ENCODE measurements at regions not wholly inside any gene's neighbourhood (a gene's known extent, or its start where the extent isn't known, plus 50 kb on each side); places are given as distances from the start of the nearest gene placed in this dataset.

- Histone ChIP-seq H3K4me3 (ENCODE audit: insufficient read depth, low read depth, low read length) (no peak overlapping the region), H3K14ac (replicated peaks; ENCODE audit: low read depth, low read length) (peak overlapping the region; percentile 59; the same call in 1 of the 2 replicates), H4K20me1 (ENCODE audit: insufficient read depth, low read length) (no peaks in the 10 kb centered on the region), H4K5ac (ENCODE audit: low read depth, low read length) (no peak overlapping the region; the same call in 1 of the 2 replicates), H3K23ac (ENCODE audit: low read depth, low read length) (no peak overlapping the region), H4K91ac (ENCODE audit: insufficient read depth, low read depth, low read length) (peak overlapping the region; percentile 19; the same call in 1 of the 2 replicates), H3K18ac (ENCODE audit: low read depth, low read length) (peak overlapping the region; percentile 41; the same call in 1 of the 2 replicates), H3K56ac (ENCODE audit: extremely low read depth, insufficient read depth, low read length) (no peak overlapping the region), H3K27ac (ENCODE audit: insufficient read depth, low read length) (no peak overlapping the region), H2AK5ac (ENCODE audit: low read depth, low read length) (peak overlapping the region; percentile 82; the same call in 1 of the 2 replicates), H2AFZ (replicated peaks; ENCODE audit: low read length, poor library complexity) (no peak overlapping the region), H2BK20ac (ENCODE audit: low read depth, low read length) (peak overlapping the region; percentile 91), H2BK5ac (ENCODE audit: low read depth, low read length, poor library complexity, severe bottlenecking) (peak overlapping the region; percentile 75), H3K4me1 (ENCODE audit: control insufficient read depth, insufficient read depth, low read length) (peaks cover 6% of the 10 kb centered on the region; the same call in 1 of the 2 replicates), H2AK9ac (replicated peaks; ENCODE audit: low read depth, low read length, poor library complexity) (no peak overlapping the region), H2BK120ac (ENCODE audit: low read depth, low read length) (peak overlapping the region; percentile 75), H3K9me1 (ENCODE audit: insufficient read depth, low read length) (no peaks in the 10 kb centered on the region; the same call in 1 of the 2 replicates), H3K4me2 (ENCODE audit: low read depth, low read length) (no peak overlapping the region), H2BK15ac (ENCODE audit: low read depth, low read length) (peak overlapping the region; percentile 27; the same call in 1 of the 3 replicates), H3K9ac (ENCODE audit: low read depth, low read length) (no peak overlapping the region), H3K27me3 (ENCODE audit: control insufficient read depth, insufficient read depth, low read length) (no peaks in the 10 kb centered on the region), H3K9me3 (ENCODE audit: control insufficient read depth, insufficient read depth, low read length) (peaks cover 5% of the 10 kb centered on the region), H4K8ac (ENCODE audit: low read depth in 2 of 2, low read length in 2 of 2) (peak overlapping the region in 1 of 2 experiments; percentile 72; a peak in 1 of 4 replicates), H3K4ac (ENCODE audit: low read depth, low read length) (peak overlapping the region; percentile 80), H3K36me3 (ENCODE audit: control insufficient read depth, insufficient read depth, low read length) (no peaks in the 10 kb centered on the region), H3K79me1 (ENCODE audit: low read depth in 1 of 2, low read length in 2 of 2) (no peaks in the 10 kb centered on the region)
- no TSS peak for BruUV-seq (replicated peaks)
- ChIA-PET CTCF (no interaction called here), POLR2A (ENCODE audit: unreplicated experiment) (no interaction called here)
- intact Hi-C loops (cut with micrococcal nuclease) (loop anchor here (5.0 kb wide), 1 partner anchor 125 kb away; no protein-coding TSS in a partner anchor), in situ Hi-C loops (cut with MboI; ENCODE audit: low sequenced_read_pairs) (no loop called here), dilution Hi-C loops (cut with HindIII; ENCODE audit: low sequenced_read_pairs, unreplicated experiment) (no loop called here)
- WGBS, 2 experiments (ENCODE audit: extremely low coverage in 2 of 2, insufficient read length in 1 of 2): no CpG with 5 or more reads among the region's 1 CpG
- DNase-seq (peak; percentile 4), ATAC-seq (ENCODE audit: low read depth) (no peak)
- TF ChIP-seq USF2 (IDR thresholded peaks at IDR 0.05; ENCODE audit: low read depth, low read length): no peak
- TF ChIP-seq CEBPB (IDR thresholded peaks at IDR 0.05; ENCODE audit: low read depth, low read length): peak; percentile 82
Measured at GRCh38 chr13:83086948-83087347, 795.3 kb downstream of the SLITRK1 start.

All from IMR-90 (cell line).